ENCODE measurements at regions not wholly inside any gene's neighbourhood (a gene's known extent, or its start where the extent isn't known, plus 50 kb on each side); places are given as distances from the start of the nearest gene placed in this dataset.

DNA sequence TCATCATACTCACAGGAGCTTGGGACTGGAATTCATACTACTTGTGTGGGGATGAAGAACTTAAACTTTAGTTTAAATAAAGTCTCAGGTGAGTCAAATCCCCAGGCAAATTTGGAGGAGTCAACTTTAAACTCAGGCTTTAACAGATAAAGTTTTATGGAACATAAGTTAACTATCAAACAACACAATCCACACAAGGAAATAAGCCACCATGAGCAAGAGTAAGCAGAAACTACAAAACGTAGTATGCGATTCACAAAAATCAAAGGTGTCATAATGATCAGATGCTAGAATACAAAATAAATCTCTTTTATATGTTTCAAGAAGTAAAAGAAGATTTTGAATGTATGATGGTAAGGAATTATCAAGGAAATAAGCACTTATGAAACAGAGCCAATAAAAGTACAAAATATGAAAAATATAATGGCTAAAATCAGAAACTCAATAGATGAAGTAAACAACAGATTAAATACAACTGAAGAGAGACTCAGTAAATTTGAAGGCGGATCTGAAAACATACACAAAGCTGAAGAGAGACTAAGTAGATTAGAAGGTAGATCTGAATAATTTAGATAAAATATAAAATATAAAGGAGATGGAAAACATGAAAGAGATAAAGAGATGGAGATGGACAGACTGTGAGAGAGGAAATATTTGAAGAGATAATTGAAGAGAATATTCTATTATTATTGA, 97.5 kb upstream of the TWIST2 start:
- TF ChIP-seq, protein P1, sequence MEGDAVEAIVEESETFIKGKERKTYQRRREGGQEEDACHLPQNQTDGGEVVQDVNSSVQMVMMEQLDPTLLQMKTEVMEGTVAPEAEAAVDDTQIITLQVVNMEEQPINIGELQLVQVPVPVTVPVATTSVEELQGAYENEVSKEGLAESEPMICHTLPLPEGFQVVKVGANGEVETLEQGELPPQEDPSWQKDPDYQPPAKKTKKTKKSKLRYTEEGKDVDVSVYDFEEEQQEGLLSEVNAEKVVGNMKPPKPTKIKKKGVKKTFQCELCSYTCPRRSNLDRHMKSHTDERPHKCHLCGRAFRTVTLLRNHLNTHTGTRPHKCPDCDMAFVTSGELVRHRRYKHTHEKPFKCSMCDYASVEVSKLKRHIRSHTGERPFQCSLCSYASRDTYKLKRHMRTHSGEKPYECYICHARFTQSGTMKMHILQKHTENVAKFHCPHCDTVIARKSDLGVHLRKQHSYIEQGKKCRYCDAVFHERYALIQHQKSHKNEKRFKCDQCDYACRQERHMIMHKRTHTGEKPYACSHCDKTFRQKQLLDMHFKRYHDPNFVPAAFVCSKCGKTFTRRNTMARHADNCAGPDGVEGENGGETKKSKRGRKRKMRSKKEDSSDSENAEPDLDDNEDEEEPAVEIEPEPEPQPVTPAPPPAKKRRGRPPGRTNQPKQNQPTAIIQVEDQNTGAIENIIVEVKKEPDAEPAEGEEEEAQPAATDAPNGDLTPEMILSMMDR (IDR thresholded peaks at IDR 0.05): no peak
- TF ChIP-seq EZH2 (IDR thresholded peaks at IDR 0.05; ENCODE audit: borderline replicate concordance, insufficient read depth, low read depth, low read length, poor library complexity, severe bottlenecking): no peak

Measured in B cell (primary cell).